ENCODE measurements at regions not wholly inside any gene's neighbourhood (a gene's known extent, or its start where the extent isn't known, plus 50 kb on each side); places are given as distances from the start of the nearest gene placed in this dataset.

DNA sequence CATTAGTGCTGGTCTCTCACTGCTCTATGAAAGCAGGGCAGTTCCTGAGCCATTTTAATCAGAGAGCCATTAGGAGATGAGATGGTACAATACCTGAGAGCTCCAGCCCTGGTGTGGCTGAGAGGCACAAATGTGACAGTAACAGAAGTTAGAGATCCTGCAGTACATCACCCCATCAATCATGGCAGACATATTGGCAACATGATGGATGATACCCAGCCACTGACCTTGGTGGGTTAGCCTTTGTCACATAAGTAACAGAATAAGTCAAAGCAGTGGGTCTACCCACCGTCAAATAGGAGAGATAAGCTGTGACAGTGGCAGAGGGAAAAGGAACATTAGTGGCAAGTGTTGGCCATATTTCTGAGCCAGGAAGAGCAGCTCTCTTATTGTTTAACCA, 53.3 kb upstream of the NXPH1 start:
- peak; percentile 69 for DNase-seq

DNA sequence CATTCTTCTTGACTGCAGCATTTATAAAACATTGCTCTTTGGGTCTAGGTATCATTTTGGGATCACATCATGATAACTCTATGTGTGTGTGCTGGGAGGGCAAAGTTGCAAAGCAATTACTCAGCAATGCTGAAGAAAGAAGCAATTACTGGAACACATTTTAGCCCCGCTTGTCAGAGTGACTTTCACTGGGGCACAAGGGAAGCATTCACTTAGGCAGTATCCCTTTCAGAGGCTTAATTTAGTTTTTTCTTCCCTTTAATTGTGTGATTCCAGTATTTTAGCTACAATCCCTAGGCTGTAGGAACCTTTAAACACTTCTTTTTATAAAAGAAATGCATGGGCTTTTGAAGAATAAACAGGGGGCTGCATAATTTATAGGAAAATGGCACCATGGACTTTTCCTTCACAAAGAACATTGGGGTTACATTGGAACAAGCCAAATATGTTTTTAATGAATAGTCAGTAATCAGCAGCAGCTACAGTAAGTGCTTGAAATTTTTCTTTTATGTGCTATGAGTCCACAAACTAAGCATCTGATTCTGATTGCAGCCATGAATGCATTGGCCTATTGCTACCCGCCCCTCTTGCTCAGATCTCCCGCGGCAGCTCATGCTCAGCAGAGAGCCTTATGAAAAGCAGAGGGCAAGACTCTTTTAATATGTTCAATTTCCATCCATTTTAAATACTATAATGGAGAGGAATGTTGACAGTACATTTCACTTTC, 51.2 kb upstream of the NXPH1 start:
- no peak for DNase-seq

All from NCI-H146 (cell line).